HG03469 (cell line): ENCODE measurements at regions not wholly inside any gene's neighbourhood (a gene's known extent, or its start where the extent isn't known, plus 50 kb on each side); places are given as distances from the start of the nearest gene placed in this dataset.
A peak's percentile ranks its signal among the peaks of the same experiment; 100 is the strongest.
"Not testable (repeated sequence)": the region's sequence is repeated elsewhere in the genome, so short reads cannot be mapped to it uniquely, and the experiment has no call there.

Experiments
- ATAC-seq: cut with Tn5 transposase; IDR thresholded peaks from one replicate; pipeline ENCODE4 v1.9.1; 2021; ENCODE audit warnings: mild to moderate bottlenecking, moderate library complexity, moderate number of reproducible peaks; ENCODE audit not compliant: unreplicated experiment

- ATAC-seq: no peak
These were observed 392.3 kb upstream of the CAMK1G start for GRCh38 chr1:209191262-209191634.

- no peak for ATAC-seq
These were observed 387.4 kb upstream of the CAMK1G start for GRCh38 chr1:209196140-209196539.

- no peak for ATAC-seq
These were observed 384.4 kb upstream of the CAMK1G start for GRCh38 chr1:209198961-209199750.

GRCh38 chr1:209199822-209200221, 383.7 kb upstream of the CAMK1G start:
- no peak for ATAC-seq

- ATAC-seq: not testable (repeated sequence)
These were observed 381.2 kb upstream of the CAMK1G start for GRCh38 chr1:209202321-209202720.

- no peak for ATAC-seq
These were observed 380.5 kb upstream of the CAMK1G start for GRCh38 chr1:209202830-209203532.

GRCh38 chr1:209203533-209203895, 380.0 kb upstream of the CAMK1G start:
- no peak for ATAC-seq

GRCh38 chr1:209205039-209205438, 378.5 kb upstream of the CAMK1G start:
- ATAC-seq: no peak

GRCh38 chr1:209207126-209207700, 376.3 kb upstream of the CAMK1G start:
- no peak for ATAC-seq

- ATAC-seq: peak; percentile 65
These were observed 375.7 kb upstream of the CAMK1G start for GRCh38 chr1:209207701-209208286.

- ATAC-seq: no peak
These were observed 374.9 kb upstream of the CAMK1G start for GRCh38 chr1:209208648-209209047.

- no peak for ATAC-seq
These were observed 369.5 kb upstream of the CAMK1G start for GRCh38 chr1:209213989-209214388.

GRCh38 chr1:209215826-209216225, 367.7 kb upstream of the CAMK1G start:
- ATAC-seq: no peak

- ATAC-seq: no peak
These were observed 365.4 kb upstream of the CAMK1G start for GRCh38 chr1:209218113-209218512.

- no peak for ATAC-seq
These were observed 364.5 kb upstream of the CAMK1G start for GRCh38 chr1:209218981-209219380.

- ATAC-seq: no peak
These were observed 363.6 kb upstream of the CAMK1G start for GRCh38 chr1:209219791-209220524.

- ATAC-seq: no peak
These were observed 360.7 kb upstream of the CAMK1G start for GRCh38 chr1:209222826-209223225.

GRCh38 chr1:209223791-209224190, 359.7 kb upstream of the CAMK1G start:
- ATAC-seq: no peak

GRCh38 chr1:209224886-209225285, 358.6 kb upstream of the CAMK1G start:
- ATAC-seq: no peak

- no peak for ATAC-seq
These were observed 356.3 kb upstream of the CAMK1G start for GRCh38 chr1:209227171-209227570.

GRCh38 chr1:209227941-209228340, 355.6 kb upstream of the CAMK1G start:
- ATAC-seq: no peak
